ENCODE measurements at regions not wholly inside any gene's neighbourhood (a gene's known extent, or its start where the extent isn't known, plus 50 kb on each side); places are given as distances from the start of the nearest gene placed in this dataset.

DNA sequence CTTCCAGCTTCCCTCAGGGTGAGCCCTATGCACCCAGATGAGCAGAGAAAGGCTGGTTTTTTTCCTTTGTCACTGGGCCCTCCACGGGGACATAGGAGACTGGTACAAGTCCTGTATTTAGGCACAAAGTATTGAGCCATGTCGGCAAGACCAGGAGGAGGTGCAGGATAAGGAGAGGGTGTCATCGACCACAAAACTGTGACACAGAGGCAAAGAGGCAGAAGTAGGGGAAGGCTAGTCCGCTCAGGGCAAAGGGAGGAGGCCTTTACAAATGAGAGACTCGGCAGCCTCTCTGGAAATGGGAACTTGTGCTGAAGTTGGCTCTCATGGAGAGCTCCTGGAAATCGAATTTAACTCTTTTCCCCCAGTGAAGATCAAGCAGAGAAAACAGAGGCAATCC, 70.7 kb upstream of the CAMK1G start:
- Histone ChIP-seq H3K27ac (ENCODE audit: low read length, poor library complexity, severe bottlenecking) (no peak overlapping the region), H2BK5ac (ENCODE audit: low read depth, low read length, poor library complexity, severe bottlenecking) (no peak overlapping the region), H3K4me3 (ENCODE audit: insufficient read depth in 1 of 2, low read depth in 1 of 2, low read length in 2 of 2) (no peak overlapping the region), H3K9ac (ENCODE audit: low read length) (no peak overlapping the region), H3K4ac (ENCODE audit: low read depth in 1 of 2, low read length in 2 of 2) (no peak overlapping the region), H3K14ac (ENCODE audit: low read length in 2 of 2) (no peak overlapping the region), H4K8ac (ENCODE audit: low read length) (no peak overlapping the region), H4K91ac (ENCODE audit: low read length) (no peak overlapping the region), H3K79me1 (replicated peaks; ENCODE audit: low read length, poor library complexity, severe bottlenecking) (no peaks in the 10 kb centered on the region), H3K27me3 (ENCODE audit: control insufficient read depth in 1 of 2, insufficient read depth in 1 of 2, low read length in 2 of 2) (peaks cover 21 to 35% of the 10 kb centered on the region in 2 experiments), H3K23ac (ENCODE audit: low read length in 2 of 2) (no peak overlapping the region), H2BK12ac (ENCODE audit: low read length in 2 of 2) (no peak overlapping the region), H3K9me3 (ENCODE audit: control insufficient read depth, low read length) (no peaks in the 10 kb centered on the region), H2AK5ac (ENCODE audit: low read length, severe bottlenecking) (no peak overlapping the region), H3K18ac (ENCODE audit: low read depth in 1 of 2, low read length in 2 of 2) (no peak overlapping the region), H2BK15ac (ENCODE audit: low read depth, poor library complexity, severe bottlenecking) (no peak overlapping the region), H3K4me2 (ENCODE audit: low read length, poor library complexity, severe bottlenecking) (no peak overlapping the region), H2BK120ac (ENCODE audit: low read depth, low read length) (no peak overlapping the region), H3K36me3 (ENCODE audit: control insufficient read depth in 1 of 2, insufficient read depth in 2 of 2, low read depth in 1 of 2, low read length in 2 of 2) (no peaks in the 10 kb centered on the region), H2AFZ (ENCODE audit: low read depth, low read length) (no peak overlapping the region), H3K4me1 (ENCODE audit: control insufficient read depth, insufficient read depth, low read depth, low read length) (no peaks in the 10 kb centered on the region)
- DNase-seq: no peak
- 74% methylated on average over 6 of the region's 6 CpGs for WGBS

DNA sequence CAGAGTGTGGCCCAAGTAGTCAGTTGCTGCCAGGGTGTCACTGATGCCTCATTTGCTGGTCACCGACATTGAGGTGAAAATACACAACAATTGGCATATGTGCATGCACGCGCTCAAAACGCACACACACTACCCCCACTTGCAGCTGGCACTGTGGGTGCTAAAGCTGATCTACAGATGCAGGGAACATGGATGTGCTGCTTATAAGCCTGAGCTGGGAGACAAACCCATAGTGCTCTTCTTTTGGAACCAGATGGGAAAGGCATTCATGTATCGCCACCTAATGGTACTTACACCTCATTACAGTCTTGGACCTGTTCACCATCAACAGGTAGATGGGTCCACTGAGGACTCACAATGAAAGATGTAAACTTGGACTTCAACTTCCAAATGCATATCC, 70.3 kb upstream of the CAMK1G start:
- no peak overlapping the region for H4K8ac ChIP-seq (ENCODE audit: low read length)
- no peak overlapping the region for H4K91ac ChIP-seq (ENCODE audit: low read length)
- no peaks in the 10 kb centered on the region for H3K36me3 ChIP-seq (ENCODE audit: control insufficient read depth in 1 of 2, insufficient read depth in 2 of 2, low read depth in 1 of 2, low read length in 2 of 2)
- no peak overlapping the region for H3K9ac ChIP-seq (ENCODE audit: low read length)
- H2BK5ac ChIP-seq (ENCODE audit: low read depth, low read length, poor library complexity, severe bottlenecking): no peak overlapping the region
- no peak overlapping the region for H3K4ac ChIP-seq (ENCODE audit: low read depth in 1 of 2, low read length in 2 of 2)
- no peak overlapping the region for H2AFZ ChIP-seq (ENCODE audit: low read depth, low read length)
- WGBS: 72% methylated on average over 5 of the region's 5 CpGs
- H2AK5ac ChIP-seq (ENCODE audit: low read length, severe bottlenecking): no peak overlapping the region
- H2BK12ac ChIP-seq (ENCODE audit: low read length in 2 of 2): no peak overlapping the region
- H3K18ac ChIP-seq (ENCODE audit: low read depth in 1 of 2, low read length in 2 of 2): no peak overlapping the region
- no peak overlapping the region for H2BK15ac ChIP-seq (ENCODE audit: low read depth, poor library complexity, severe bottlenecking)
- peaks cover 21 to 39% of the 10 kb centered on the region in 2 experiments for H3K27me3 ChIP-seq (ENCODE audit: control insufficient read depth in 1 of 2, insufficient read depth in 1 of 2, low read length in 2 of 2)
- H3K14ac ChIP-seq (ENCODE audit: low read length in 2 of 2): no peak overlapping the region
- H3K27ac ChIP-seq (ENCODE audit: low read length, poor library complexity, severe bottlenecking): no peak overlapping the region
- H3K23ac ChIP-seq (ENCODE audit: low read length in 2 of 2): no peak overlapping the region
- H3K79me1 ChIP-seq (replicated peaks; ENCODE audit: low read length, poor library complexity, severe bottlenecking): no peaks in the 10 kb centered on the region
- peak; percentile 34 for DNase-seq
- no peak overlapping the region for H3K4me3 ChIP-seq (ENCODE audit: insufficient read depth in 1 of 2, low read depth in 1 of 2, low read length in 2 of 2)
- H3K4me2 ChIP-seq (ENCODE audit: low read length, poor library complexity, severe bottlenecking): no peak overlapping the region
- no peaks in the 10 kb centered on the region for H3K4me1 ChIP-seq (ENCODE audit: control insufficient read depth, insufficient read depth, low read depth, low read length)
- H3K9me3 ChIP-seq (ENCODE audit: control insufficient read depth, low read length): no peaks in the 10 kb centered on the region
- H2BK120ac ChIP-seq (ENCODE audit: low read depth, low read length): no peak overlapping the region

DNA sequence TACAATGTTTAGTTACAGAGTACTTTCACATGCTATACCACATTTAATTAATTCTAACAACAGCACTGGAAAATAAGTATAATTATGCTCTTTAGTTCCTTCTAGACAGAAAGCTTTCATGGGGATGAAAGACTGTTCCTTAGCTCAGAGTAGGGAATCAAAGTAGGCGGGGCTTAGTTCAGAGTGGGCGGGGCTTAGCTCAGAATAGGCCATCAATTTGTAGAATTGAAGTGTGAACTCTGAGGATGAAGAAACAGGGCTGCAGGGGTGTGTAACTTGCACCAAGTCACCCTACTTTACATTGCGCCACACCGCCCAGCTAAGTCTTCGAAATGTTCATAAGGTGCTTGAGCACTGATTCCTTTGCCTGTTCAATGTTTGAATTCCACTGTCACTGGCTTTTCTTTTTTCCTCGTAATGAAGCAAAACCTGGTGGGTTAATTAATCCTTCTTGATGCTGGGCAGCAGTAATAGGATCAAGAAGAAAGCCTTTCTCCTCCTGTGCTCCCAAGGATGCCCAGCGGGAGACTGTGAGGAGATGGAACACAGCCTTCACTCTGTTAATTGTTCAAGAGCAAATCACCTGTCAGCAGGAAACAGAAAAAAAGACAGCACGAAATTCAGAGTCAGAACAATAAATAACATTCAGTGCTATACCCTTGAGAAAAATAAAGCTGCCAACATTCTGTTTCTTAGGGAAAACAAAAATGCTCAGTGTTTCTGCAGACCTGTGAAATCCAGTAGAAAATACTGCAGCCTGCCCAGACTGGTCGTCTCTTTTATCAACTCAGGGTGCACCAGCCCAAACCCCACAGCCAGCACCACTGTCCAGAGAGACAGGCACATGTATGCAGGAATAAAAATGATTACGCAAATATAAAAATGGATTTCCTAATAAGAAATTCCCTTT, 66.5 kb upstream of the CAMK1G start:
- Histone ChIP-seq H3K4me2 (ENCODE audit: low read length, poor library complexity, severe bottlenecking) (no peak overlapping the region), H2BK15ac (ENCODE audit: low read depth, poor library complexity, severe bottlenecking) (no peak overlapping the region), H4K8ac (ENCODE audit: low read length) (no peak overlapping the region), H3K27me3 (ENCODE audit: control insufficient read depth in 1 of 2, insufficient read depth in 1 of 2, low read length in 2 of 2) (peaks cover 21 to 68% of the 10 kb centered on the region in 2 experiments), H3K4me1 (ENCODE audit: control insufficient read depth, insufficient read depth, low read depth, low read length) (no peaks in the 10 kb centered on the region), H3K4ac (ENCODE audit: low read depth in 1 of 2, low read length in 2 of 2) (no peak overlapping the region), H3K18ac (ENCODE audit: low read depth in 1 of 2, low read length in 2 of 2) (no peak overlapping the region), H4K91ac (ENCODE audit: low read length) (no peak overlapping the region), H2AK5ac (ENCODE audit: low read length, severe bottlenecking) (no peak overlapping the region), H3K9me3 (ENCODE audit: control insufficient read depth, low read length) (peaks cover 5% of the 10 kb centered on the region), H3K27ac (ENCODE audit: low read length, poor library complexity, severe bottlenecking) (no peak overlapping the region), H3K23ac (ENCODE audit: low read length in 2 of 2) (no peak overlapping the region), H3K14ac (ENCODE audit: low read length in 2 of 2) (no peak overlapping the region), H3K36me3 (ENCODE audit: control insufficient read depth in 1 of 2, insufficient read depth in 2 of 2, low read depth in 1 of 2, low read length in 2 of 2) (no peaks in the 10 kb centered on the region), H3K79me1 (replicated peaks; ENCODE audit: low read length, poor library complexity, severe bottlenecking) (no peaks in the 10 kb centered on the region), H2BK120ac (ENCODE audit: low read depth, low read length) (no peak overlapping the region), H2BK12ac (ENCODE audit: low read length in 2 of 2) (no peak overlapping the region), H2BK5ac (ENCODE audit: low read depth, low read length, poor library complexity, severe bottlenecking) (no peak overlapping the region), H2AFZ (ENCODE audit: low read depth, low read length) (no peak overlapping the region), H3K4me3 (ENCODE audit: insufficient read depth in 1 of 2, low read depth in 1 of 2, low read length in 2 of 2) (no peak overlapping the region), H3K9ac (ENCODE audit: low read length) (no peak overlapping the region)
- DNase-seq: no peak
- WGBS: 60% methylated on average over 10 of the region's 10 CpGs

DNA sequence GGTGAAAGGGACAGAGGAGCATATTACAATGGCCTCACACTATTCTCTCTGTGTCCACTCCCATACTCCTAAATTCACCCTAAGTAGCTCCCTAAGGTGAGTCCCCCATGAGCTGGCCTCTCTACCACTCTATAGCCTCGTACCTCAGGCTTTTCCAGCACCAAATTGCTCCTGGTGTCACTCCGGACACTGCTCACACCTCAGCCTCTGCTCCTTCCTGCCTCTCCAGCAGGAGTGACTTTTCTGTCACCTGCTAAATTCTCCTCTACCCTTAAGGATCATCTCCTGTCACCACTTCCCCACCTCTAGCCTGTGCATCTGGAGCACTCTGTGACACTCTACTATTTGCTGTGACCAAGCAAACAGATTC, 65.8 kb upstream of the CAMK1G start:
- Histone ChIP-seq H2BK15ac (ENCODE audit: low read depth, poor library complexity, severe bottlenecking) (no peak overlapping the region), H3K27ac (ENCODE audit: low read length, poor library complexity, severe bottlenecking) (no peak overlapping the region), H3K4me3 (ENCODE audit: insufficient read depth in 1 of 2, low read depth in 1 of 2, low read length in 2 of 2) (no peak overlapping the region), H3K9ac (ENCODE audit: low read length) (no peak overlapping the region), H3K4ac (ENCODE audit: low read depth in 1 of 2, low read length in 2 of 2) (no peak overlapping the region), H4K8ac (ENCODE audit: low read length) (no peak overlapping the region), H3K36me3 (ENCODE audit: control insufficient read depth in 1 of 2, insufficient read depth in 2 of 2, low read depth in 1 of 2, low read length in 2 of 2) (no peaks in the 10 kb centered on the region), H2BK12ac (ENCODE audit: low read length in 2 of 2) (no peak overlapping the region), H3K14ac (ENCODE audit: low read length in 2 of 2) (no peak overlapping the region), H3K4me2 (ENCODE audit: low read length, poor library complexity, severe bottlenecking) (no peak overlapping the region), H3K9me3 (ENCODE audit: control insufficient read depth, low read length) (peaks cover 5% of the 10 kb centered on the region), H3K79me1 (replicated peaks; ENCODE audit: low read length, poor library complexity, severe bottlenecking) (no peaks in the 10 kb centered on the region), H3K23ac (ENCODE audit: low read length in 2 of 2) (no peak overlapping the region), H2AFZ (ENCODE audit: low read depth, low read length) (no peak overlapping the region), H3K4me1 (ENCODE audit: control insufficient read depth, insufficient read depth, low read depth, low read length) (no peaks in the 10 kb centered on the region), H3K27me3 (ENCODE audit: control insufficient read depth in 1 of 2, insufficient read depth in 1 of 2, low read length in 2 of 2) (peaks cover 21 to 69% of the 10 kb centered on the region in 2 experiments), H3K18ac (ENCODE audit: low read depth in 1 of 2, low read length in 2 of 2) (no peak overlapping the region), H4K91ac (ENCODE audit: low read length) (no peak overlapping the region), H2BK120ac (ENCODE audit: low read depth, low read length) (no peak overlapping the region), H2BK5ac (ENCODE audit: low read depth, low read length, poor library complexity, severe bottlenecking) (no peak overlapping the region), H2AK5ac (ENCODE audit: low read length, severe bottlenecking) (no peak overlapping the region)
- WGBS: 58% methylated on average over 2 of the region's 2 CpGs
- DNase-seq: no peak

All from mesenchymal stem cell (in vitro differentiated cells and primary cell).